ENCODE measurements at regions not wholly inside any gene's neighbourhood (a gene's known extent, or its start where the extent isn't known, plus 50 kb on each side); places are given as distances from the start of the nearest gene placed in this dataset.

DNA sequence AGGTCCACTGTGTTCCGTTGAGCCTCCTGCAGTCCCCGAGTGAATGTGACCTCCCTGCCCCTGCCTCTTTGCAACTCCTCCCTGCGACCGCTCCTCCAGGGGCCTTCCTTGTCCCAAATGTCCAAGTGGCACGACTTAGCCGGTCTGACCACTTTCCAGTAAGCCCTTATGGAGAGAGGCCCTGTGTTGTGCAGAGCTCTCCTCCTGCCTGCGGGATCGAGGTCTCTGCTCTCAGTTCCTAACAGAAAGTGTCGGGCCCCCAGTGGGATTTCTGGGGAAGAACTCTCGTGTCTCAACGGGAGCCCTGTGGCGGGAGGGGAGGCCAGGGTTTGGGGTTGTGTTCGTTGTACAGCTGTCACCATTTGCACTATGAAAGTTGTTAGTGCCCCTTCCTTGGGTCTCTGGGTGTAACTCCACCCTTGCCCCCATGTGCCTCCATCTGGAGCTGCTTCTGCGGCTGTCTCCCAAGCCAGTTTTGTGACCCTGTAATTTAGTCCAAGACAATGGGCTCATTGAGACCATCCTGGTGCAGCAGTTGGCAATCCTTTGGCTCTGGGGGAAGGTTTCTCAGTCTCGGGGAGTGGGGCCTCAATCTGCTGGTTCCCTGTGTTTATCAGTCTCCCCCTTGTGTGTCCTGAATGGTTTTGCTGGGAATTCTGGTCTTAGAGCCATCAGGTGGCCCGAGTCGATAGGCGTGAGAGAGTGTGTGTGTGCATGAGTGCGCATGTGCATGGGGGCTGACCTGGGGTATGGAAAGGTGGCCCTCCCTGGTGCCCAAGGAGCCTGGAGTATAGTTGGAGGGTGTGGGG lies 234.5 kb downstream of the SEC14L1 start:
- no peak for DNase-seq
- no peak for ATAC-seq (ENCODE audit: low read depth)
- peaks cover 48% of the 10 kb centered on the region for H3K4me1 Mint-ChIP-seq
- ChIA-PET POLR2A (interaction anchor here (0.5 to 1.3 kb wide), 6 partner anchors 12 to 426 kb away, joined by 3 to 8 read pairs (median 4); no protein-coding TSS in a partner anchor), CTCF (interaction anchor here (1.0 to 2.8 kb wide), 5 partner anchors 26 to 119 kb away, joined by 3 to 11 read pairs (median 3); no protein-coding TSS in a partner anchor)
- intact Hi-C loops (cut with micrococcal nuclease), result no loop called here
- no peaks in the 10 kb centered on the region for H3K9me3 Mint-ChIP-seq
- H3K27me3 Mint-ChIP-seq, result no peaks in the 10 kb centered on the region
- peaks cover 2% of the 10 kb centered on the region for H3K36me3 Mint-ChIP-seq (ENCODE audit: low read depth)
- peak overlapping the region; percentile 2 for H3K27ac Mint-ChIP-seq
- peak overlapping the region; percentile 71 for H3K4me3 Mint-ChIP-seq
- TF ChIP-seq, protein P1, sequence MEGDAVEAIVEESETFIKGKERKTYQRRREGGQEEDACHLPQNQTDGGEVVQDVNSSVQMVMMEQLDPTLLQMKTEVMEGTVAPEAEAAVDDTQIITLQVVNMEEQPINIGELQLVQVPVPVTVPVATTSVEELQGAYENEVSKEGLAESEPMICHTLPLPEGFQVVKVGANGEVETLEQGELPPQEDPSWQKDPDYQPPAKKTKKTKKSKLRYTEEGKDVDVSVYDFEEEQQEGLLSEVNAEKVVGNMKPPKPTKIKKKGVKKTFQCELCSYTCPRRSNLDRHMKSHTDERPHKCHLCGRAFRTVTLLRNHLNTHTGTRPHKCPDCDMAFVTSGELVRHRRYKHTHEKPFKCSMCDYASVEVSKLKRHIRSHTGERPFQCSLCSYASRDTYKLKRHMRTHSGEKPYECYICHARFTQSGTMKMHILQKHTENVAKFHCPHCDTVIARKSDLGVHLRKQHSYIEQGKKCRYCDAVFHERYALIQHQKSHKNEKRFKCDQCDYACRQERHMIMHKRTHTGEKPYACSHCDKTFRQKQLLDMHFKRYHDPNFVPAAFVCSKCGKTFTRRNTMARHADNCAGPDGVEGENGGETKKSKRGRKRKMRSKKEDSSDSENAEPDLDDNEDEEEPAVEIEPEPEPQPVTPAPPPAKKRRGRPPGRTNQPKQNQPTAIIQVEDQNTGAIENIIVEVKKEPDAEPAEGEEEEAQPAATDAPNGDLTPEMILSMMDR (IDR thresholded peaks at IDR 0.05), result no peak

DNA sequence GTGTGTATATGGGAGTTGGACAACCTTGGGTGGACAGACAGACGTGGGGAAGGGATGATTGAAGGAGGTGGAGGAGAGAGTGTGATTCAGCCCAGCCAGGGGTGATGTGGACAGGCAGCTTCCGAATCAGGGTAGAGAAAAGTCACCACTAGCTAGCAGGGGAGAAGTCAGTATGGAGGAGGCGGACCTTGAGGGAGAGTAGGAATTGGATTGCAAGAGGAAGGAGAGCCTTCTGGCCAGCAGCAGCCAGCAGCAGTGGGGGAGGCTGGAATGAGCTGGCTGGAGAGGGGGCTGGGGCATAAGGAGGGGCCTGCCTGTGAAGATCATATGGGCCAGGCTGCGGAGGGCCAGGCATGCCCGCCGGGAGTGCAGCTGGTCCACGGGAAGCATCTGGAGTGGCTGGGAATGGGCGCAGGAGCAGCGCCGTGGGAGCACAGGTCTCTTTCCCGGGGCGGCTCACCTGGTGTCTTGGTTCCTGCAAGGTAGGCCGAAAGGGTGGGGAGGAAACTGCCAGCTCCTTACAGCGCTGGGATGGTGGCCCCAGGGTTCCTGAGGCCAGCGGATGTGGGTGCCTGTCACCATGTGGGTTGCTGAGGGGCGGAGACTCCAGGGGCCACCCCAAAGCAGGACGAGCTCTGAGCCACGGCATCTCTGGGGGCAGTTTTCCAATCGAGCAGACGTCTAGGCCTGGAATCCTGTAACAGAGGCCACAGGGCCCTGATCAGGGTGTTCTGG lies 235.3 kb downstream of the SEC14L1 start:
- POLR2A ChIA-PET, result interaction anchor here (0.5 to 1.3 kb wide), 2 partner anchors 25 to 425 kb away, joined by 3 to 4 read pairs; no protein-coding TSS in a partner anchor
- TF ChIP-seq, protein P1 (IDR thresholded peaks at IDR 0.05), result no peak
- no peaks in the 10 kb centered on the region for H3K27me3 Mint-ChIP-seq
- peaks cover 2% of the 10 kb centered on the region for H3K36me3 Mint-ChIP-seq (ENCODE audit: low read depth)
- H3K9me3 Mint-ChIP-seq, result no peaks in the 10 kb centered on the region
- no peak overlapping the region for H3K4me3 Mint-ChIP-seq
- DNase-seq, result no peak
- intact Hi-C loops (cut with micrococcal nuclease), result no loop called here
- CTCF ChIA-PET, result interaction anchor here (0.7 to 2.8 kb wide), 3 partner anchors 25 to 53 kb away, joined by 3 to 11 read pairs (median 9); no protein-coding TSS in a partner anchor
- ATAC-seq (ENCODE audit: low read depth), result no peak
- H3K4me1 Mint-ChIP-seq, result peaks cover 47% of the 10 kb centered on the region
- peak overlapping the region; percentile 59 for H3K27ac Mint-ChIP-seq

DNA sequence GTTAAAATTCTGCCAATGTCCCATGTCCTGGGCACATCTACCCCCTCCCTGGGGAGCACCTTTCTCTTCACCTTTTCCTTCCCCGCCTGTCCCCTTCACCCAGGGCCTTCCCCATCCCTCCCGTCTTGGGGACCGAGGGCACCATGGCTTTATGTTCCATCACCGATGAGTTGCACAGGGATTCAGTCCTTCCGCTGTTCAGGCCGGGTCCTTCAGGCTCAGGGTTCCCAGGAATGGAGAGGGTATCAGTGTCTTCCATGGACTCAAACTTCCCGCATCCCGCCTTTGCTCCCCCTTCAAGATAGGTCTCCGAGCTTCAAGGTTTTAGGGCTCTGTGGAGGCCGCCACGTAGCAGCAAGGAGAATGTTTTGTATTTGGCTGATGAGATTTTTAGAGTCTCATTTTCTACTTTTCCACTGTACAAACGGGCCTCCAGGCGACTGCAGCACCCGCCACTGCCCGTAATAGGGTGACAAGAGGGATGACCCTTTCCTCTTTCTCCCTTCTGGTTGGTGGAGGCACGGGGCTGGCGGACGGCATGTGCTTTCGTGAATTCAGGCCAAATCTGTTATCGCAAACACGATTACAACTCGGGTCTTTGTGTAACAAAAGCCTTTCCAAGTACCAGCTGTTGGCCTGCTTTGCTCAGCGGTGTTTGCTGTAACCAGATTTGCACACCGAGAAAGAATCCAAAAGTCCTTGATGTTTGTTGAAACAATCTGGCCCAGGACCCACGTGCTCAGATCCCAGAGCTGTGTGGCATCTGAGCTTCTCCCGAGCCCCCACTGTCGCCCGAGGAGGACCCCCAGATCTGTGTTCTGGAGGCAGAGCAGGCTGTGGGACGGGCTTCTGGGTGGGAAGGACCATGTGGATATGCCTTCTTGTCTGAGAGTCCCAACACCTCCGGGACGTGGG lies 236.3 kb downstream of the SEC14L1 start:
- TF ChIP-seq, protein P1 (IDR thresholded peaks at IDR 0.05), result no peak
- Mint-ChIP-seq H3K9me3 (no peaks in the 10 kb centered on the region), H3K36me3 (ENCODE audit: low read depth) (peaks cover 2% of the 10 kb centered on the region), H3K4me1 (peaks cover 45% of the 10 kb centered on the region), H3K27me3 (no peaks in the 10 kb centered on the region), H3K27ac (no peak overlapping the region), H3K4me3 (no peak overlapping the region)
- ChIA-PET CTCF (interaction anchor here (0.7 kb wide), 1 partner anchor 24 kb away, joined by 3 read pairs; no protein-coding TSS in a partner anchor), POLR2A (interaction anchor here (0.8 to 1.2 kb wide), 2 partner anchors 10 to 13 kb away, joined by 3 read pairs; no protein-coding TSS in a partner anchor)
- intact Hi-C loops (cut with micrococcal nuclease), result no loop called here
- no peak for DNase-seq
- ATAC-seq (ENCODE audit: low read depth), result no peak

DNA sequence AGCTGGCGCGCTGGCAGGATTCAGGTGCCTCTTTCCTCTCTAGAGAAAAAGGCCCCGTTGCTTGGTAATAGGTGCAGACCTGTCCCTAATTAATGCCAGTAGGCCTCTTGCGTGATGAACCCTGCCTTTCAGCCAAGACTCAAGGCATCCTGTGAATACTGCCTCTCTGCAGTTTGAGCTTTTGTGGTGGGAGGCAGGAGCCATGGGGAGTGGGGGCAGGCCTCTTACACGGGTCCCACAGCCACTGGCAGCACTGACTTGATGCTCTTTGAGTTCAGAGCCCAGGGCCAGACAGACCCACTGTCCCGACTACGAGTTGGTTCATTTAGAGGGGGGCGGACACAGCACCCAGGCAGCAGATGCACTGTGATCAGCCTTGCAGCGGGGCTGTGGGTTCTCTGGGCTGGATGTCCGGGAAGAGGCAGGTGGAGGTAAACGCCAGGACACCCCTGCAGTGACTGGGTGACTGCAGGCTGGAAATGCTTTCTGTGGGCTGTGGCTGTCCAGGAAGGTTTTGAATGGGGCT lies 237.0 kb downstream of the SEC14L1 start:
- CTCF ChIA-PET, result no interaction called here
- no peak overlapping the region for H3K4me3 Mint-ChIP-seq
- H3K27me3 Mint-ChIP-seq, result no peaks in the 10 kb centered on the region
- no peak overlapping the region for H3K27ac Mint-ChIP-seq
- peaks cover 47% of the 10 kb centered on the region for H3K4me1 Mint-ChIP-seq
- DNase-seq, result no peak
- TF ChIP-seq, protein P1 (IDR thresholded peaks at IDR 0.05), result no peak
- POLR2A ChIA-PET, result interaction anchor here (0.8 to 1.2 kb wide), 2 partner anchors 11 to 12 kb away, joined by 3 read pairs; no protein-coding TSS in a partner anchor
- no peaks in the 10 kb centered on the region for H3K9me3 Mint-ChIP-seq
- intact Hi-C loops (cut with micrococcal nuclease), result no loop called here
- no peak for ATAC-seq (ENCODE audit: low read depth)
- H3K36me3 Mint-ChIP-seq (ENCODE audit: low read depth), result peaks cover 2% of the 10 kb centered on the region

Data from activated B cell treated with CpG ODN at 0.5 μM for 24 hours (primary cell).